Esophagus muscularis mucosa (tissue), 3 donors: ENCODE measurements at regions not wholly inside any gene's neighbourhood (a gene's known extent, or its start where the extent isn't known, plus 50 kb on each side); places are given as distances from the start of the nearest gene placed in this dataset.

ENCODE experiments used
- POLR2A ChIP-seq: fragments of 450-650 bp; IDR thresholded peaks from one replicate; pipeline ENCODE4 v1.6.1; 2017; ENCODE audit warnings: antibody characterized with exemption, moderate library complexity, mild to moderate bottlenecking, low read depth
- POLR2AphosphoS5 ChIP-seq, 2 donors: sonication (generic); formaldehyde crosslinking; IDR thresholded peaks; one replicate each; pipeline ENCODE4 v1.6.1; 2017; ENCODE audit warnings: antibody characterized with exemption in 2 of 2
- TF ChIP-seq, protein P1 (sequence below), 3 experiments: fragments of 200-600 bp in 2 of 3; fragments of 450-650 bp in 1 of 3; sonication (generic) in 2 of 3; IDR thresholded peaks; one replicate each; pipeline ENCODE4 v1.5.1; 2017 to 2019; ENCODE audit warnings: antibody characterized with exemption in 3 of 3, mild to moderate bottlenecking in 2 of 3, moderate library complexity in 1 of 3

DNA sequence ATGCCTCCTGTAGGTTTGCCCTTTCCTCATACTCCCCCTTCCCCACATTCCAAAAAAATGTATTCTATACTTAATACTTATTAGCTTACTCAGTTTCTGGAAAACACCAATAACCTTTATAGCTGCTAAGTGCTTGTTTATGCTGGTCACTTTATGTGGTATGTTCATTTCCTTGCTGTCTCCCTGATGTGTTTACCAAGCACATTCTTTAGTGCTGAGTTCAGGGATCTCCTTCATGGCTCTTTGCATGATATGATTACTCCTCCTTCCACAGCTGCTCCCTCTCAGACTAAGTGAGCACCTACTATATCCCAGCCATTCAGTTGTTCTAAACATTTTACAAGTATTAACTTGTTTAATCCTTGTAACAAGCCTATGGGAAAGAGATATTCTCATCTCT lies 698.3 kb upstream of the FANCL start:
- TF ChIP-seq, protein P1, sequence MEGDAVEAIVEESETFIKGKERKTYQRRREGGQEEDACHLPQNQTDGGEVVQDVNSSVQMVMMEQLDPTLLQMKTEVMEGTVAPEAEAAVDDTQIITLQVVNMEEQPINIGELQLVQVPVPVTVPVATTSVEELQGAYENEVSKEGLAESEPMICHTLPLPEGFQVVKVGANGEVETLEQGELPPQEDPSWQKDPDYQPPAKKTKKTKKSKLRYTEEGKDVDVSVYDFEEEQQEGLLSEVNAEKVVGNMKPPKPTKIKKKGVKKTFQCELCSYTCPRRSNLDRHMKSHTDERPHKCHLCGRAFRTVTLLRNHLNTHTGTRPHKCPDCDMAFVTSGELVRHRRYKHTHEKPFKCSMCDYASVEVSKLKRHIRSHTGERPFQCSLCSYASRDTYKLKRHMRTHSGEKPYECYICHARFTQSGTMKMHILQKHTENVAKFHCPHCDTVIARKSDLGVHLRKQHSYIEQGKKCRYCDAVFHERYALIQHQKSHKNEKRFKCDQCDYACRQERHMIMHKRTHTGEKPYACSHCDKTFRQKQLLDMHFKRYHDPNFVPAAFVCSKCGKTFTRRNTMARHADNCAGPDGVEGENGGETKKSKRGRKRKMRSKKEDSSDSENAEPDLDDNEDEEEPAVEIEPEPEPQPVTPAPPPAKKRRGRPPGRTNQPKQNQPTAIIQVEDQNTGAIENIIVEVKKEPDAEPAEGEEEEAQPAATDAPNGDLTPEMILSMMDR (IDR thresholded peaks at IDR 0.05), result no peak
- no peak for TF ChIP-seq POLR2A
- TF ChIP-seq POLR2AphosphoS5 (IDR thresholded peaks at IDR 0.05), result no peak
